DMS53 (cell line): ENCODE measurements at regions not wholly inside any gene's neighbourhood (a gene's known extent, or its start where the extent isn't known, plus 50 kb on each side); places are given as distances from the start of the nearest gene placed in this dataset.
"Not testable (repeated sequence)": the region's sequence is repeated elsewhere in the genome, so short reads cannot be mapped to it uniquely, and the experiment has no call there.

Source experiments
- DNase-seq: peaks from one replicate; lab custom pipeline; 2025; lab: John Stamatoyannopoulos, UW

DNA sequence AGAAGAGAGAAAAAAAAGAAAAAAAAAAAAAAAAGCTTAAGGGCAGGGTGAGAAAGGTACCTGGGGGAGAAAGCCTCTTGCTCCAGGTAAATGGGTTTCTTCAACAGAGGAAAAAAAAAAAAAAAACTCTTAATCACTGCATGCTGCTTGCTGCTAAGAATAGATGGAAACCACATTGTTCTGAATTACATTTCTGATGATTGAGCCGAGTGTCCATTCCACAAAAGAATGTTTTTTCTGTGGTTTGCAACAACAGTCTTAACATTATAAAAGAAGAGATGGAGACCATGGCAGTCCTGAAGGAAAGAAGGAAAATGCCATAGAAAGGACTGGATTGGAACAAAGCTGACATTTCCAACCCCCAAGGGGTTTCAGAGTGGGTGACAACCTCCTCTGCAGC lies 1312.7 kb downstream of the SLITRK1 start:
- DNase-seq, result no peak

DNA sequence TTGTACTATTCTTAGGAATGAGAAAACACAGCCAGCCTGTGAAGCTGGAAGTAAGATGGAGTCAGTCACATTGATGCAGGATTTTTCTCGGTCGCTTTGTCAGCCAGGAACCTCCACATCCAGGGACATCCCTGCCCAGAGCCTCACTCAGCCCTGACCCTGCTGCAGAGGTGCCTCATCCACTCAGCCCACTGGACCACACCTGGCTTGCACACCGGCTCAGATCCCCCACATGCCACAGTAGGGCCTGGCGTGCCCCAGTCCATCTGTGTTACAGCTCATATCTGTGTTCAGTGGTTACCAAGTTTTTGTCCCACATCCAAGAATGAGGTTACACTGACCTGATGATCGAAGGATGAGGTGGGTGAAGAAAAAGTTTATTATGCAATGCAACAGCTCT lies 1315.4 kb downstream of the SLITRK1 start:
- no peak for DNase-seq

DNA sequence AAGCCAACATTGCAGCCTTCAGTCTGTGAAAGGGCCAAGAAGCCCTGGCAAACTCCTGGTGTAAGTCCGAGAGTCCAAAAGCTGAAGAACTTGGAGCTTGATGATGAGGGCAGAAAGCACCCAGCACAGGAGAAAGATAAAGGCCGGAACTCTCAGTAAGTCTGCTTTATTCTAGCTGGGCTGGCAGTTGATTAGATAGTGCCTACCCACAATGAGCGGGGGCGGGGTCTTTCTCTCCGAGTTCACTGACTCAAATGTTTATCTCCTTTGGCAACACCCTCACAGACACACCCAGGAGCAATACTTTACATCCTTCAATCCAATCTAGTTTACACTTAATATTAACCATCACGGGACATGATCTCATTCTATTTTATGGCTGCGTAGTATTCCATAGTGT lies 1317.1 kb downstream of the SLITRK1 start:
- DNase-seq, result no peak

DNA sequence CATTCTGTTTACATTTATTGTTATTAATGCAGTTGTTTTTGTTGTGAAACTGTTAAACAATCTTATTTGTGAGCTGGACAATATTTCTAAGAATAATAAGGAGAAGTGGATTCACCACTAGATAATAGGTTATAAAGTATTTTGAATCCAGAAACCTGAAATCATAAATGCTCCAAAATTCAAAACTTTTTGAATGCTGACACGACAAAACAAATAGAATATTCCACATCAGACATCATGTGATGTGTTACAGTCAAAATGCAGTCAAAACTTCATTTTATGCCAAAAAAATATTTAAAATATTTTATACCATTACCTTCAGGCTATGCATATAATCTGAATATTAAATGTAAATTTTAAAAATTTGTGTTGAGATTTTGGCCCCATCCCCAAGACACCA lies 1321.4 kb downstream of the SLITRK1 start:
- DNase-seq, result no peak

- DNase-seq, result no peak
These were observed 1359.4 kb downstream of the SLITRK1 start for GRCh38 chr13:82522872-82523271.

DNA sequence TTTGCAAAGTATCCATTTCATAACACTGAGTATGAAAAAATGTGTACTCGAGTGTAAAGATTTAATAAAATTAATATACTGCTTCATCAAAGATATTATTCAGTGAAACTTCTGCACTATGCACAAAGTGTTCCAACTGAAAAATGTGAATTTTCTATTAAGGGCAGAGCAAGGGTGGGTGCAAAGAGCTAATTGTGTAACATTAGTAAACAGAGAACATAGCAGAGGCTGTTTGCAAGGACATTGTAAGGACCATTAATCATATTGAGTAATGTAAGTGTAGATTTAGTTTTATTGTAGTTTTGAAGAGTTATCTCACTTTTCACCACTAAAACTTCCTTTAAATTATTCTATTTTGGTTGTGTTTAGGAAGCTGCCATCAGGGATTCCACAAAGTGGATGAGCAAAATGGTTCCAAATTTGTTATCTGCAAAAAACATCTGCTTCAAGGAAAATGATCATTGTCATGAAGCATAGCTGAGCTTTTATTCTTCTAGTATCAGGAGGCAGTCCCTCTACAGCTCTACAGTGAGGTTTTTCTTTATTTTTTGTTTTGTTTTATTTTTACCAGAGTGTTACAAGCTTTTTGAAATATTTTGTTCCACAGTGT lies 1375.4 kb downstream of the SLITRK1 start:
- no peak for DNase-seq

DNA sequence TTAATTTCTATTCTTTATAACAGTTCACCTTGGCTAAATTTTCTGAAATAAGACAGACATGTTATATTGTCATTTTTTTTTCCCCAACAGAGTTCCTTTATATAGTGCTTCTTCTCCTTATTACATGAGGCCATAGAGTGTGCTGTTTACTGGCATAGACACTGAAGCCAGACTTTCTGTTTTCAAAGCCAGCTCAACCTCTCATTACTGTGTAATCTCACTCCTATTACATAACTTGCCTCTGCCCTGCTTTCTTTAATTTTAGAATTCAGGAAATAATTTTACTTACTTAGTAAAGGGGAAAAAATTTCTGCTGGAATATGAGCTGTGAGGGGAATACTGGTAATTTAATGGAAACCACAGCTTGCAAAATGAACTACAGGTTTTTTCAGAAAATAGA lies 1380.4 kb downstream of the SLITRK1 start:
- no peak for DNase-seq

GRCh38 chr13:82480415-82480814 lies 1401.9 kb downstream of the SLITRK1 start:
- DNase-seq, result peak; percentile 15

GRCh38 chr13:82477436-82477835 lies 1404.8 kb downstream of the SLITRK1 start:
- no peak for DNase-seq

GRCh38 chr13:82467626-82468025 lies 1414.6 kb downstream of the SLITRK1 start:
- peak; percentile 67 for DNase-seq

DNA sequence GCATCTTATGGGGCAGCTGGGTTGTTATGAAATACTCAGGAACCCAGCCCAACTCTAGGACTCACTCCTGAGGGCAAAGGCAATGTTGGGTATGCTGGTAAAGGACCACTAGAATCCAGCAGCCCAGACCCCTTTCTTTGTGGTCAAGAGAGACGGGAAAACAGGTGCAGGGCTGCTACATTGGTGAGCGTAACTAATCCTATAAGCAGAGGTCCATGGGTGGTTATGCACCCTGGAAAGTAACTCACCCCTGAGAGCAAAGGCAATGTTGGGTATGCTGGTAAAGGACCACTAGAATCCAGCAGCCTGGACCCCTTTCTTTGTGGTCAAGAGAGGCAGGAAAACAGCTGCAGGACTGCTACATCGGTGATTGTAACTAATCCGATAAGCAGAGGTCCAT lies 1422.7 kb downstream of the SLITRK1 start:
- not testable (repeated sequence) for DNase-seq

GRCh38 chr13:82458169-82458568 lies 1424.1 kb downstream of the SLITRK1 start:
- DNase-seq, result no peak

DNA sequence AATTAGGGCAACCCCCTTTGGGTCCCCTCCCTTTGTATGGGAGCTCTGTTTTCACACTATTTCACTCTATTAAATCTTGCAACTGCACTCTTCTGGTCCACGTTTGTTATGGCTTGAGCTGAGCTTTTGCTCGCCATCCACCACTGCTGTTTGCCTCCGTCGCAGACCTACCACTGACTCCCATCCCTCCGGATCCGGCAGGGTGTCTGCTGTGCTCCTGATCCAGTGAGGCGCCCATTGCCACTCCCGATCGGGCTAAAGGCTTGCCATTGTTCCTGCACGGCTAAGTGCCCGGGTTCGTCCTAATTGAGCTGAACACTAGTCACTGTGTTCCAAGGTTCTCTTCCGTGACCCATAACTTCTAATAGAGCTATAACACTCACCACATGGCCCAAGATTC lies 1424.7 kb downstream of the SLITRK1 start:
- not testable (repeated sequence) for DNase-seq

- DNase-seq, result no peak
These were observed 1434.7 kb downstream of the SLITRK1 start for GRCh38 chr13:82447416-82448077.

DNA sequence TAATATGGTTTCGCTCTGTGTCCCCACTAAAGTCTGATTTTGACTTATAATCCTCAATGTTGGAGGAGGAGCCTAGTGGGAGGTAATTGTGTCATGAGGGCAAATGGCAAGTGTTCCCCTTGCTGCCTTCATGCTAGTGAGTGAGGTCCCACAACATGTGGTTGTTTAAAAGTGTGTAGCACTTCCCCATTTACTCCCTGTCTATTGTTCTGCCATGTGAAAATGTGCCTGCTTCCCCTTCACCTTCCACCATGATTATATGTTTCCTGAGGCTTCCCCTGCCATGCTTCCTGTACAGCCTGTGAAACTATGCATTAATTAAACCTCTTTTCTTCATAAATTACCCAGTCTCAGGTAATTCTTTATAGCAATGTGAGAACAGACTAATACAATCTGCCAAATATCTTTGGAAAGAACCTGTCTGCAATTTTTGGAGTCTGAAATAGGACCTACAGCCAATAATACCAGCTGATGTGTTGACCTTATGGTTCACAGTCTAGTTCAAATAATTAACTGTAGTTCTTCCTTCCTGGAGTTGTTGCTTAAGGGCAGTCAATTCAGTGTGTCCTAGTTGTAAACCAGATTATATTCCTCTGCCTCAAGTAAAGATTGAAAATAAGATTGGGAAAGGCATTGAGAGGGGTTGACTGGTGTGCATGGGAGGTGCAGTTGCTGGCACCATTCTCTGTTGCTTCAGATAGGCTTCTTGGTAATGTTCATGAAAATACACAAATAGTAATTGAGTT lies 1442.9 kb downstream of the SLITRK1 start:
- DNase-seq, result no peak

- DNase-seq, result no peak
These were observed 1444.0 kb downstream of the SLITRK1 start for GRCh38 chr13:82438320-82438719.

- DNase-seq, result peak; percentile 3
These were observed 1446.1 kb downstream of the SLITRK1 start for GRCh38 chr13:82436099-82436585.

GRCh38 chr13:82432949-82433348 lies 1449.3 kb downstream of the SLITRK1 start:
- no peak for DNase-seq

DNA sequence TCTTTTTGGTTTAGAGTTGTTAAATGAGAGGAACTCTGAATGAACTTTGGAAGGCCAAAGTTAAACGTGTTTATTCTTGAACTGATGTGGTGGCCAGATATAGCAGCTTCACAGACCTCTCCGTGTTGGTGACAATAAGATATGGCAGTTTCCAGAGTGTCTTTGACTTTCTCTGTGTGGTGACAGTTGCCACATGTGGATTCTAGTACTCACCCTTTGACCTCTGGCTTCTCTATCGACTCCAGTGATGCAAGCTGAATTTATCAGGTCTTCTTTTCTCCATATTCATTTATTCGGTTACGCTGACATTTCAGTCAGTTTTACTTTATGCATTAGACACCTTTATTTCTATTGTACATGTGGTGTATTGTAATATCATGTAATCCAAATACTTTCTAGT lies 1469.5 kb downstream of the SLITRK1 start:
- no peak for DNase-seq

DNA sequence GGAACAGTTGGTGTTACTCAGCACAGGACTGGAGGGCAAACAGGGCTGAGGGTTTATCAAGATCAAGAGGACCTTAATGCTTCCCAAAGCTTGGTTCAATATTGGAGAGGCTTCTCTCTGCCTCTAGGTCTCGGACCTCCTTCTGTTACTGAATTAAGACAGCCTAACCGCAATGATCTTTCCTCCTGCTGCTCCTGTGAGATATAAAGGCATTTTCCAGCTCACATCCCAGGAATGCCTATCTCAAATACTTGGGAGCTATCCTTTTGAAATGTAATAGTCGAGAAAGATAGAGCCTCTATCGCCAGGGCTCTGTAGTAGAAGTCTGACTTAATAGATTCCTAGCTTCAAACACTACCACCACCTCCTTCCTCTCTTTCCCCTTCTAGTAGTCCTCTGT lies 1475.0 kb downstream of the SLITRK1 start:
- no peak for DNase-seq

- DNase-seq, result no peak
These were observed 1507.6 kb downstream of the SLITRK1 start for GRCh38 chr13:82374719-82375118.

DNA sequence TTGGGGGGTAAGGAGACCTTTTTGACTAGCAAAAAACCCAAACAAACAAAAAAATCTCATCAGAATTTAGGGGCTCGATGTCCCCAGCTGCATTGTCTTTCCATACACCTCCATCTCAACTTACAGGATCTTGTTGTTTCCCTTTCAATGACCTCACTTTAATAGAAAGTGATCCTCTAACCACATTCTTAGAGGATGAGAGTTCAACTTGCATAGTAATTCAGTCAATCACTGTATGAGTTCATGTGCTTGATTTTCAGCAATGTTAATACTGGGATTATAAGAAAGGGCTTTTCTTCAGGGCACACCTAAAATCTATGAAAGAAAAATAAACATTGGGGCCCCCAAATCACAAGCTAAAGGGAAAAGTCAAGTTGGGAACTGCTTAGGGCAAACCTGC lies 1512.0 kb downstream of the SLITRK1 start:
- no peak for DNase-seq

DNA sequence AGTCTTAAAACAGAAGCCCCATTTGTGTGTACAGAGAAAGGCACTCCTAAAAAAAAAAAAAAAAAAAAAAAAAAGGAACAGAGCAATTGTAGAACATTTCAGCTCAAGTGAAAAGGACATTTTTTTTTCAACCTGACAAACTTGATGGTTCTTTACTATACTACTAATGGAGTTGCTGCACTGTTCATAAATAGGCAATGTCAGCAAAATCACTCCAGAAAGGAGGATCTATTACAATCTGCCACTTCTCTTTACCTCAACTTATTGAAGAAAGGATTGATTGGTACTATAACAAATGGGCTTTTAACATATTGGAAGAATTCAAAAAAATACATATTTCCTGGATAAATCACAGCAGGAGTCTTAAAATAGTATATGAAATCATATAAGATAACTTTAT lies 1517.7 kb downstream of the SLITRK1 start:
- DNase-seq, result no peak
